ENCODE measurements at regions not wholly inside any gene's neighbourhood (a gene's known extent, or its start where the extent isn't known, plus 50 kb on each side); places are given as distances from the start of the nearest gene placed in this dataset.
A peak's percentile ranks its signal among the peaks of the same experiment; 100 is the strongest.

- Histone ChIP-seq H3K4me2 (ENCODE audit: insufficient read depth, low read length) (peak overlapping the region; percentile 76), H3K36me3 (ENCODE audit: control insufficient read depth, insufficient read depth, low read length) (no peaks in the 10 kb centered on the region), H4K20me1 (replicated peaks; ENCODE audit: control insufficient read depth, insufficient read depth, low read length) (no peaks in the 10 kb centered on the region), H3K9me3 (replicated peaks; ENCODE audit: control insufficient read depth, insufficient read depth, low read depth, low read length) (no peaks in the 10 kb centered on the region), H3K4me3 (peak overlapping the region; percentile 30), H3K27ac (ENCODE audit: extremely low read depth, low read depth, low read length) (peak overlapping the region; percentile 85), H3K27me3 (ENCODE audit: control insufficient read depth in 2 of 2, insufficient read depth in 2 of 2, low read length in 2 of 2) (no peaks in the 10 kb centered on the region), H3K9ac (ENCODE audit: insufficient read depth in 1 of 2, low read depth in 2 of 2, low read length in 2 of 2) (peak overlapping the region; percentile 75 to 83; a peak in 3 of 4 replicates), H2AFZ (ENCODE audit: low read depth, low read length) (peak overlapping the region; percentile 73), H3K4me1 (replicated peaks in 1 of 2; ENCODE audit: control insufficient read depth in 2 of 2, insufficient read depth in 2 of 2, low read length in 2 of 2) (peaks cover 0 to 3% of the 10 kb centered on the region in 2 experiments; a peak in 1 of 5 replicates), H3K79me2 (ENCODE audit: control insufficient read depth, insufficient read depth, low read length) (peaks cover 70% of the 10 kb centered on the region), H3K9me1 (ENCODE audit: control insufficient read depth, insufficient read depth, low read length) (no peaks in the 10 kb centered on the region)
- CTCF ChIA-PET (ENCODE audit: low intra/inter-chr PET ratio) = no interaction called here
- DNase-seq (ENCODE audit: extremely low read depth in 1 of 4, low spot score in 3 of 4) (peak; percentile 21 to 83 (median 40)), FAIRE-seq (peak; percentile 94), ATAC-seq (peak; percentile 59)
- WGBS (ENCODE audit: insufficient coverage, low coverage, missing lambda C conversion rate) = 3% methylated on average over 8 of the region's 8 CpGs
- BruUV-seq (replicated peaks) = no TSS peak
- POLR2A ChIA-PET = no interaction called here
- in situ Hi-C loops (cut with MboI) = no loop called here
- intact Hi-C loops (cut with micrococcal nuclease) = loop anchor here (5.0 to 10.0 kb wide), 4 partner anchors 131 to 1899 kb away; no protein-coding TSS in a partner anchor
- TF ChIP-seq PKNOX1 (IDR thresholded peaks at IDR 0.05) (peak; percentile 96), CEBPG (CRISPR knock-in tag; IDR thresholded peaks at IDR 0.05) (no peak), CEBPG (tag; conservative IDR thresholded peaks at IDR 0.05 in 1 of 2, IDR thresholded peaks at IDR 0.05 in 1 of 2) (peak in 1 of 2 experiments; percentile 43; a peak in 1 of 4 replicates), MEIS2 (IDR thresholded peaks at IDR 0.05; ENCODE audit: partially characterized antibody) (peak; percentile 94), FOXK2 (conservative IDR thresholded peaks at IDR 0.05 in 1 of 2, IDR thresholded peaks at IDR 0.05 in 1 of 2; ENCODE audit: low read depth in 2 of 2) (peak; percentile 20 to 42; a peak in 1 of 4 replicates), ZBTB33 (CRISPR knock-in tag; IDR thresholded peaks at IDR 0.05) (no peak), EP400 (IDR thresholded peaks at IDR 0.05) (peak; percentile 32; the same call in 1 of the 2 replicates), POLR3A (IDR thresholded peaks at IDR 0.05; ENCODE audit: borderline replicate concordance, extremely low read depth, insufficient read depth, insufficient read length) (no peak), NFRKB (IDR thresholded peaks at IDR 0.05; ENCODE audit: low read depth) (0 out of 2 replicates have a peak, but pooled peaks have one; percentile 50), FOXJ2 (tag; IDR thresholded peaks at IDR 0.05) (peak; percentile 36; the same call in 1 of the 2 replicates), RBM15 (IDR thresholded peaks at IDR 0.05; ENCODE audit: insufficient read depth, low read length) (no peak), YY1 (IDR thresholded peaks at IDR 0.05; ENCODE audit: borderline replicate concordance in 1 of 3, control insufficient read depth in 1 of 3, extremely low read depth in 1 of 3, insufficient read depth in 3 of 3, insufficient read length in 1 of 3, insufficient replicate concordance in 2 of 3, low read depth in 1 of 3, low read length in 2 of 3) (peak in 1 of 3 experiments; percentile 87), ESRRA (IDR thresholded peaks at IDR 0.05; ENCODE audit: borderline replicate concordance, low read depth) (peak; percentile 33; the same call in 1 of the 2 replicates), PBX2 (CRISPR knock-in tag; IDR thresholded peaks at IDR 0.05; ENCODE audit: low read depth) (peak; percentile 53), PBX2 (tag; conservative IDR thresholded peaks at IDR 0.05; ENCODE audit: low read depth) (peak; percentile 93), POLR2A (conservative IDR thresholded peaks at IDR 0.05) (0 out of 2 replicates have a peak, but pooled peaks have one; percentile 23)
Measured at GRCh38 chr2:155363349-155363888, 664.9 kb downstream of the KCNJ3 start.

Data from K562 (cell line).